Chondrocyte (in vitro differentiated cells): ENCODE measurements at regions not wholly inside any gene's neighbourhood (a gene's known extent, or its start where the extent isn't known, plus 50 kb on each side); places are given as distances from the start of the nearest gene placed in this dataset.

Experiments used
- DNase-seq: peaks from one replicate; pipeline ENCODE4 v3.0.0; 2021; ENCODE audit warnings: mixed read lengths, low spot score
- H3K27ac Mint-ChIP-seq: one replicate; pipeline ENCODE4 v1.8.0; 2021; ENCODE audit warnings: mild to moderate bottlenecking, moderate library complexity, mixed read lengths; ENCODE audit not compliant: unreplicated experiment
- H3K27me3 Mint-ChIP-seq: 2 replicates; pipeline ENCODE4 v1.8.0; 2021; ENCODE audit warnings: low read depth, mixed read lengths
- H3K36me3 Mint-ChIP-seq: 2 replicates; pipeline ENCODE4 v1.8.0; 2021; ENCODE audit warnings: low read depth, mixed read lengths
- H3K4me1 Mint-ChIP-seq: 2 replicates; pipeline ENCODE4 v1.8.0; 2021; ENCODE audit warnings: low read depth, mild to moderate bottlenecking, mixed read lengths
- H3K4me3 Mint-ChIP-seq: one replicate; pipeline ENCODE4 v1.8.0; 2021; ENCODE audit warnings: mild to moderate bottlenecking, moderate library complexity, mixed read lengths; ENCODE audit not compliant: unreplicated experiment
- H3K9me3 Mint-ChIP-seq: 2 replicates; pipeline ENCODE4 v1.8.0; 2021; ENCODE audit warnings: low read depth, mixed read lengths
- CTCF ChIP-seq: fragments of 200-600 bp; sonication (generic); IDR thresholded peaks from 2 replicates; pipeline ENCODE4 v1.5.0; 2021; ENCODE audit warnings: antibody characterized with exemption, mild to moderate bottlenecking, moderate library complexity

- Mint-ChIP-seq H3K9me3 (peaks cover 7% of the 10 kb centered on the region), H3K4me3 (no peak overlapping the region), H3K36me3 (peaks cover 2% of the 10 kb centered on the region), H3K27ac (no peak overlapping the region), H3K4me1 (peaks cover 7% of the 10 kb centered on the region), H3K27me3 (peaks cover 23% of the 10 kb centered on the region)
- no peak for TF ChIP-seq CTCF
- no peak for DNase-seq
Observed at GRCh38 chr9:113692256-113692655, 183.9 kb upstream of the ZNF618 start.

DNA sequence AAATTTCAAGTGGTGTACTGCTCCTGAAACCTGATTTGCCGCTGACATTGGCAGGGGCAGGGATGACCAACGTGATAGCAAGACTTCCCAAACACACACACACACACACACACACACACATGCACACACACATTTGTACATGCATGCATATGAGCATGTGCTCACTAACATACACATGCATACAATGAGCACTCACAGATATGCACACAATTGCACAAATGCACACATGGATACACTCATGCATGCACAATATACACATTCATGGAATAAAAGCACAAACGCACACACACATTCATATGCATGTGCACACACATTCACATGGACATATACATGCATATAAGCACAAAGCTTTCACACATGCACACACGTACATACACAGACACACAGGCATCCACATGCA lies 181.2 kb upstream of the ZNF618 start:
- Mint-ChIP-seq H3K27ac (no peak overlapping the region), H3K9me3 (peaks cover 7% of the 10 kb centered on the region), H3K36me3 (peaks cover 2% of the 10 kb centered on the region), H3K4me1 (peaks cover 4% of the 10 kb centered on the region), H3K4me3 (no peak overlapping the region), H3K27me3 (peaks cover 11% of the 10 kb centered on the region)
- DNase-seq: no peak
- no peak for TF ChIP-seq CTCF

GRCh38 chr9:113695440-113695851 lies 180.7 kb upstream of the ZNF618 start:
- no peak for DNase-seq
- peaks cover 4% of the 10 kb centered on the region for H3K4me1 Mint-ChIP-seq
- TF ChIP-seq CTCF: no peak
- peaks cover 2% of the 10 kb centered on the region for H3K36me3 Mint-ChIP-seq
- peaks cover 10% of the 10 kb centered on the region for H3K9me3 Mint-ChIP-seq
- peaks cover 11% of the 10 kb centered on the region for H3K27me3 Mint-ChIP-seq
- H3K27ac Mint-ChIP-seq: no peak overlapping the region
- no peak overlapping the region for H3K4me3 Mint-ChIP-seq

GRCh38 chr9:113695901-113696300 lies 180.2 kb upstream of the ZNF618 start:
- H3K9me3 Mint-ChIP-seq: peaks cover 14% of the 10 kb centered on the region
- no peak for TF ChIP-seq CTCF
- H3K27ac Mint-ChIP-seq: no peak overlapping the region
- H3K4me3 Mint-ChIP-seq: no peak overlapping the region
- H3K36me3 Mint-ChIP-seq: peaks cover 2% of the 10 kb centered on the region
- no peak for DNase-seq
- peaks cover 11% of the 10 kb centered on the region for H3K27me3 Mint-ChIP-seq
- H3K4me1 Mint-ChIP-seq: peaks cover 4% of the 10 kb centered on the region

GRCh38 chr9:113701774-113702755 lies 174.0 kb upstream of the ZNF618 start:
- peaks cover 8% of the 10 kb centered on the region for H3K4me1 Mint-ChIP-seq
- H3K27me3 Mint-ChIP-seq: peaks cover 19% of the 10 kb centered on the region
- no peaks in the 10 kb centered on the region for H3K36me3 Mint-ChIP-seq
- H3K4me3 Mint-ChIP-seq: no peak overlapping the region
- no peak overlapping the region for H3K27ac Mint-ChIP-seq
- DNase-seq: no peak
- no peak for TF ChIP-seq CTCF
- H3K9me3 Mint-ChIP-seq: peaks cover 8% of the 10 kb centered on the region
